Activated CD4-positive, alpha-beta memory T cell treated with anti-CD3 and anti-CD28 coated beads, Interleukin-2, amount 10 ng/mL, durations not matched to agents 7 days and 5 days (primary cell): ENCODE measurements at regions not wholly inside any gene's neighbourhood (a gene's known extent, or its start where the extent isn't known, plus 50 kb on each side); places are given as distances from the start of the nearest gene placed in this dataset.

Experiments
- CTCF ChIA-PET: fragments of 350-600 bp; sonication (Branson Sonifier 250); formaldehyde crosslinking; loops from one replicate; lab custom pipeline; 2021; ENCODE audit warnings: antibody characterized with exemption, inconsistent platforms; lab: Charles Lee
- POLR2A ChIA-PET: fragments of 350-600 bp; sonication (Branson Sonifier 250); formaldehyde crosslinking; loops from one replicate; lab custom pipeline; 2021; ENCODE audit warnings: antibody characterized with exemption; lab: Charles Lee
- DNase-seq: peaks from one replicate; pipeline ENCODE4 v3.0.0-alpha.2; 2020
- H3K27ac Mint-ChIP-seq: one replicate; pipeline ENCODE4 v1.8.0; 2021; ENCODE audit warnings: mild to moderate bottlenecking, mixed read lengths
- H3K27me3 Mint-ChIP-seq: one replicate; pipeline ENCODE4 v1.8.0; 2021; ENCODE audit warnings: mixed read lengths
- H3K36me3 Mint-ChIP-seq: one replicate; pipeline ENCODE4 v1.8.0; 2021; ENCODE audit warnings: low read depth, mixed read lengths
- H3K4me1 Mint-ChIP-seq: one replicate; pipeline ENCODE4 v1.8.0; 2021; ENCODE audit warnings: mixed read lengths
- H3K4me3 Mint-ChIP-seq: one replicate; pipeline ENCODE4 v1.8.0; 2021; ENCODE audit warnings: mild to moderate bottlenecking, mixed read lengths
- H3K9me3 Mint-ChIP-seq: one replicate; pipeline ENCODE4 v1.8.0; 2021; ENCODE audit warnings: mixed read lengths

GRCh38 chr1:37262439-37263170 is 211.8 kb upstream of the ZC3H12A start:
- H3K4me1 Mint-ChIP-seq, result no peaks in the 10 kb centered on the region
- H3K27ac Mint-ChIP-seq, result no peak overlapping the region
- H3K9me3 Mint-ChIP-seq, result no peaks in the 10 kb centered on the region
- H3K27me3 Mint-ChIP-seq, result no peaks in the 10 kb centered on the region
- ChIA-PET POLR2A (no interaction called here), CTCF (no interaction called here)
- H3K4me3 Mint-ChIP-seq, result no peak overlapping the region
- H3K36me3 Mint-ChIP-seq, result no peaks in the 10 kb centered on the region
- DNase-seq, result no peak

- H3K27me3 Mint-ChIP-seq, result no peaks in the 10 kb centered on the region
- no peak overlapping the region for H3K4me3 Mint-ChIP-seq
- no peak overlapping the region for H3K27ac Mint-ChIP-seq
- DNase-seq, result no peak
- no peaks in the 10 kb centered on the region for H3K4me1 Mint-ChIP-seq
- POLR2A ChIA-PET, result no interaction called here
- no peaks in the 10 kb centered on the region for H3K36me3 Mint-ChIP-seq
- H3K9me3 Mint-ChIP-seq, result no peaks in the 10 kb centered on the region
- CTCF ChIA-PET, result no interaction called here
Observed at GRCh38 chr1:37265156-37265555, 209.2 kb upstream of the ZC3H12A start.

- H3K27ac Mint-ChIP-seq, result no peak overlapping the region
- no peak overlapping the region for H3K4me3 Mint-ChIP-seq
- ChIA-PET CTCF (no interaction called here), POLR2A (no interaction called here)
- H3K9me3 Mint-ChIP-seq, result no peaks in the 10 kb centered on the region
- no peak for DNase-seq
- no peaks in the 10 kb centered on the region for H3K36me3 Mint-ChIP-seq
- H3K4me1 Mint-ChIP-seq, result no peaks in the 10 kb centered on the region
- H3K27me3 Mint-ChIP-seq, result no peaks in the 10 kb centered on the region
Observed at GRCh38 chr1:37265786-37266667, 208.4 kb upstream of the ZC3H12A start.

- Mint-ChIP-seq H3K27me3 (no peaks in the 10 kb centered on the region), H3K9me3 (no peaks in the 10 kb centered on the region), H3K36me3 (no peaks in the 10 kb centered on the region), H3K27ac (no peak overlapping the region), H3K4me1 (no peaks in the 10 kb centered on the region), H3K4me3 (no peak overlapping the region)
- ChIA-PET POLR2A (no interaction called here), CTCF (no interaction called here)
- no peak for DNase-seq
Observed at GRCh38 chr1:37267111-37267835, 207.1 kb upstream of the ZC3H12A start.

- ChIA-PET CTCF (no interaction called here), POLR2A (no interaction called here)
- Mint-ChIP-seq H3K4me3 (no peak overlapping the region), H3K9me3 (no peaks in the 10 kb centered on the region), H3K4me1 (no peaks in the 10 kb centered on the region), H3K27me3 (no peaks in the 10 kb centered on the region), H3K27ac (no peak overlapping the region), H3K36me3 (no peaks in the 10 kb centered on the region)
- DNase-seq, result no peak
Observed at GRCh38 chr1:37270639-37271038, 203.7 kb upstream of the ZC3H12A start.

- Mint-ChIP-seq H3K9me3 (no peaks in the 10 kb centered on the region), H3K36me3 (no peaks in the 10 kb centered on the region), H3K4me3 (no peak overlapping the region), H3K27ac (no peak overlapping the region), H3K4me1 (no peaks in the 10 kb centered on the region), H3K27me3 (peaks cover 4% of the 10 kb centered on the region)
- DNase-seq, result no peak
- ChIA-PET POLR2A (no interaction called here), CTCF (no interaction called here)
Observed at GRCh38 chr1:37272626-37273025, 201.8 kb upstream of the ZC3H12A start.

- Mint-ChIP-seq H3K36me3 (no peaks in the 10 kb centered on the region), H3K27me3 (peaks cover 11% of the 10 kb centered on the region), H3K4me1 (no peaks in the 10 kb centered on the region), H3K9me3 (no peaks in the 10 kb centered on the region), H3K4me3 (no peak overlapping the region), H3K27ac (no peak overlapping the region)
- DNase-seq, result no peak
- CTCF ChIA-PET, result no interaction called here
- POLR2A ChIA-PET, result no interaction called here
Observed at GRCh38 chr1:37274486-37274885, 199.9 kb upstream of the ZC3H12A start.

- H3K36me3 Mint-ChIP-seq, result no peaks in the 10 kb centered on the region
- H3K9me3 Mint-ChIP-seq, result no peaks in the 10 kb centered on the region
- H3K27ac Mint-ChIP-seq, result no peak overlapping the region
- DNase-seq, result no peak
- H3K27me3 Mint-ChIP-seq, result peaks cover 11% of the 10 kb centered on the region
- POLR2A ChIA-PET, result no interaction called here
- H3K4me3 Mint-ChIP-seq, result no peak overlapping the region
- no peaks in the 10 kb centered on the region for H3K4me1 Mint-ChIP-seq
- CTCF ChIA-PET, result no interaction called here
Observed at GRCh38 chr1:37274938-37275631, 199.3 kb upstream of the ZC3H12A start.

GRCh38 chr1:37277366-37277765 is 197.0 kb upstream of the ZC3H12A start:
- POLR2A ChIA-PET, result no interaction called here
- Mint-ChIP-seq H3K36me3 (no peaks in the 10 kb centered on the region), H3K27me3 (peaks cover 15% of the 10 kb centered on the region), H3K4me1 (no peaks in the 10 kb centered on the region), H3K4me3 (no peak overlapping the region), H3K9me3 (no peaks in the 10 kb centered on the region), H3K27ac (no peak overlapping the region)
- no peak for DNase-seq
- CTCF ChIA-PET, result no interaction called here

- H3K4me3 Mint-ChIP-seq, result no peak overlapping the region
- no peaks in the 10 kb centered on the region for H3K4me1 Mint-ChIP-seq
- H3K9me3 Mint-ChIP-seq, result no peaks in the 10 kb centered on the region
- no peak for DNase-seq
- POLR2A ChIA-PET, result no interaction called here
- H3K27ac Mint-ChIP-seq, result no peak overlapping the region
- CTCF ChIA-PET, result no interaction called here
- peaks cover 15% of the 10 kb centered on the region for H3K27me3 Mint-ChIP-seq
- no peaks in the 10 kb centered on the region for H3K36me3 Mint-ChIP-seq
Observed at GRCh38 chr1:37281354-37281753, 193.0 kb upstream of the ZC3H12A start.

GRCh38 chr1:37282764-37283163 is 191.6 kb upstream of the ZC3H12A start:
- no peaks in the 10 kb centered on the region for H3K4me1 Mint-ChIP-seq
- CTCF ChIA-PET, result no interaction called here
- no peak for DNase-seq
- no peaks in the 10 kb centered on the region for H3K36me3 Mint-ChIP-seq
- no peak overlapping the region for H3K4me3 Mint-ChIP-seq
- no peaks in the 10 kb centered on the region for H3K9me3 Mint-ChIP-seq
- H3K27ac Mint-ChIP-seq, result no peak overlapping the region
- peaks cover 10% of the 10 kb centered on the region for H3K27me3 Mint-ChIP-seq
- POLR2A ChIA-PET, result no interaction called here

GRCh38 chr1:37284053-37284452 is 190.3 kb upstream of the ZC3H12A start:
- Mint-ChIP-seq H3K36me3 (no peaks in the 10 kb centered on the region), H3K4me1 (no peaks in the 10 kb centered on the region), H3K27me3 (peaks cover 5% of the 10 kb centered on the region), H3K4me3 (no peak overlapping the region), H3K9me3 (no peaks in the 10 kb centered on the region), H3K27ac (no peak overlapping the region)
- ChIA-PET POLR2A (no interaction called here), CTCF (interaction anchor here (0.6 kb wide), 1 partner anchor 267 kb away, joined by 4 read pairs; no protein-coding TSS in a partner anchor)
- no peak for DNase-seq

GRCh38 chr1:37286881-37287280 is 187.5 kb upstream of the ZC3H12A start:
- H3K4me3 Mint-ChIP-seq, result no peak overlapping the region
- H3K9me3 Mint-ChIP-seq, result no peaks in the 10 kb centered on the region
- no peaks in the 10 kb centered on the region for H3K4me1 Mint-ChIP-seq
- ChIA-PET CTCF (no interaction called here), POLR2A (no interaction called here)
- H3K27ac Mint-ChIP-seq, result no peak overlapping the region
- no peaks in the 10 kb centered on the region for H3K36me3 Mint-ChIP-seq
- H3K27me3 Mint-ChIP-seq, result no peaks in the 10 kb centered on the region
- no peak for DNase-seq
